GM12878 (cell line): ENCODE measurements at regions not wholly inside any gene's neighbourhood (a gene's known extent, or its start where the extent isn't known, plus 50 kb on each side); places are given as distances from the start of the nearest gene placed in this dataset.

Experiments used
- BCL11A ChIP-seq: IDR thresholded peaks from 2 replicates; pipeline ENCODE4 v1.6.1; 2011; ENCODE audit warnings: low read depth, low read length
- CREB1 ChIP-seq: IDR thresholded peaks from 2 replicates; pipeline ENCODE4 v1.6.1; 2012; ENCODE audit warnings: low read depth, mild to moderate bottlenecking, inconsistent platforms
- EED ChIP-seq: sonication (generic); IDR thresholded peaks from 2 replicates; pipeline ENCODE4 v1.6.1; 2016; ENCODE audit warnings: antibody characterized with exemption, low read depth
- MTA2 ChIP-seq: fragments of 450-650 bp; IDR thresholded peaks from 2 replicates; pipeline ENCODE4 v1.6.1; 2016; ENCODE audit warnings: low read depth, mild to moderate bottlenecking, moderate library complexity
- POLR2AphosphoS5 ChIP-seq: IDR thresholded peaks from 2 replicates; pipeline ENCODE4 v1.6.1; 2011; ENCODE audit warnings: mild to moderate bottlenecking, low read length, inconsistent platforms
- SPI1 ChIP-seq: IDR thresholded peaks from 2 replicates; pipeline ENCODE4 v1.6.1; 2011; ENCODE audit warnings: low read depth, mild to moderate bottlenecking, low read length, moderate library complexity, borderline replicate concordance; ENCODE audit not compliant: insufficient read depth
- SRF ChIP-seq, 2 experiments: IDR thresholded peaks; 2 replicates each; pipeline ENCODE4 v1.6.1; 2011; ENCODE audit warnings: low read depth in 2 of 2, low read length in 2 of 2, mild to moderate bottlenecking in 1 of 2, moderate library complexity in 1 of 2
- TAF1 ChIP-seq: IDR thresholded peaks from 2 replicates; pipeline ENCODE4 v1.6.1; 2011; ENCODE audit warnings: mild to moderate bottlenecking, low read depth, low read length, borderline replicate concordance
- TF ChIP-seq, protein P1 (sequence below), 3 experiments: IDR thresholded peaks in 2 of 3; conservative IDR thresholded peaks in 1 of 3; 2 replicates each; pipeline ENCODE4 v1.5.1; 2011; ENCODE audit warnings: low read depth in 3 of 3, low read length in 3 of 3, mild to moderate bottlenecking in 3 of 3, control low read depth in 2 of 3, moderate library complexity in 2 of 3, inconsistent platforms in 1 of 3, mixed read lengths in 1 of 3; ENCODE audit not compliant: control insufficient read depth in 2 of 3, insufficient read depth in 1 of 3; ENCODE audit errors: extremely low read depth in 1 of 3

DNA sequence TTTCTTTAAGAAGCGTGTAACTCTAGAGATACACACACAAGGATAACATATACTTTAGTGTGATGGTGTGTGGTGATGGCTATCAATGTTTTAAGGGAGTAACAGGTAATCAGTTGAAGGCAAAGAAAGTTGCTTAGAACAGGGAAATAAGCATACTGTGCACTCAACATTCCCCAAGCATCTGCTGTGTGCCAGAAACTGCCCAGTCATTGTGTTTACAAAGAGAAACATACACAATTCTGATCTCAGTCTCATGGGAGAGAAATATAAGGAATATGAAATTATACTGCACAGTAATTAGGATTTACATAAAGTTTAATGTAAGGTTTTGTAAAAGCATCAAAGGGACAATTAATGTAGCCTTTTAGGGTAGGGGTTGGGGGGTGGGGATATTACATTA, 224.1 kb upstream of the TYRP1 start:
- TF ChIP-seq EED (no peak), SPI1 (no peak), TAF1 (no peak), BCL11A (no peak), MTA2 (no peak), POLR2AphosphoS5 (no peak), CREB1 (no peak), SRF (IDR thresholded peaks at IDR 0.05; ENCODE audit: low read depth in 2 of 2, low read length in 2 of 2) (no peak)
- TF ChIP-seq, protein P1, sequence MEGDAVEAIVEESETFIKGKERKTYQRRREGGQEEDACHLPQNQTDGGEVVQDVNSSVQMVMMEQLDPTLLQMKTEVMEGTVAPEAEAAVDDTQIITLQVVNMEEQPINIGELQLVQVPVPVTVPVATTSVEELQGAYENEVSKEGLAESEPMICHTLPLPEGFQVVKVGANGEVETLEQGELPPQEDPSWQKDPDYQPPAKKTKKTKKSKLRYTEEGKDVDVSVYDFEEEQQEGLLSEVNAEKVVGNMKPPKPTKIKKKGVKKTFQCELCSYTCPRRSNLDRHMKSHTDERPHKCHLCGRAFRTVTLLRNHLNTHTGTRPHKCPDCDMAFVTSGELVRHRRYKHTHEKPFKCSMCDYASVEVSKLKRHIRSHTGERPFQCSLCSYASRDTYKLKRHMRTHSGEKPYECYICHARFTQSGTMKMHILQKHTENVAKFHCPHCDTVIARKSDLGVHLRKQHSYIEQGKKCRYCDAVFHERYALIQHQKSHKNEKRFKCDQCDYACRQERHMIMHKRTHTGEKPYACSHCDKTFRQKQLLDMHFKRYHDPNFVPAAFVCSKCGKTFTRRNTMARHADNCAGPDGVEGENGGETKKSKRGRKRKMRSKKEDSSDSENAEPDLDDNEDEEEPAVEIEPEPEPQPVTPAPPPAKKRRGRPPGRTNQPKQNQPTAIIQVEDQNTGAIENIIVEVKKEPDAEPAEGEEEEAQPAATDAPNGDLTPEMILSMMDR (IDR thresholded peaks at IDR 0.05 in 2 of 3, conservative IDR thresholded peaks at IDR 0.05 in 1 of 3; ENCODE audit: control insufficient read depth in 2 of 3, extremely low read depth in 1 of 3, insufficient read depth in 1 of 3, low read depth in 3 of 3, low read length in 3 of 3): no peak
